ENCODE measurements at regions not wholly inside any gene's neighbourhood (a gene's known extent, or its start where the extent isn't known, plus 50 kb on each side); places are given as distances from the start of the nearest gene placed in this dataset.

DNA sequence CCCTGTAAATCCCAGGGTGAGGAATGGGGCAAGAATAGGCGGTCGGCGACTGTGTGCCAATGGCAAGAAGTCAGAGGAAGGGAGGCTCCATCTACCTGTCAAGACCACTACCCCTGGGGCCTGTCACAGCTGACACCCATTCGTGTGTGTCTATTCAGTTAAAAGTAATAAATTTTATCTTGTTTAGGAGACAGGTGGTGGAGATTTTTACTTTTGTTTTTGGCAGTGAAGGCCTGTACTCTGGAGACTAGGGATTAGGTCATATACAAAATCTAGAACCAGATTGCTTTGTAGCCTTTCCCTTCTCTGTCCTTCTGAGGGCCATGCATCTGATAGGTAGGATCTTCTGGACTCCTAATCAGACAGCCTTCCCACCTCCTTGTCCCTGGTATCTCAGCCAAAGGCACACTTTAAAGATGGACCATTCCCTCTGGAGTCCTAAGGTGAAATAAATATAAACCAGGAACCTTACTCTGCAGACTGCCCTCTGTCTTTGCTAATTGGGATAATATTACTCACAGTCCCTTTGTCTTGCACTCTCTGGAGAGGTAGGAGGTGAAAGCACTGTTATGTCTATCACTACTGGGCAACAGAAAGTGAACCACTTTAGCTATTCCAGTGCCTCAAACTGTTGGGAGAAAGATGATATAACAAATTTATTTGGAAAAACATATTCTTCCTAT is 213.2 kb upstream of the ACTBL2 start:
- no peak for TF ChIP-seq POLR2AphosphoS5 (IDR thresholded peaks at IDR 0.05; ENCODE audit: borderline replicate concordance, low read depth, low read length)
- no peak for TF ChIP-seq EZH2 (IDR thresholded peaks at IDR 0.05)
- TF ChIP-seq FOXP2 (optimal IDR thresholded peaks at IDR 0.05; ENCODE audit: control extremely low read depth, extremely low read length, insufficient read depth): no peak

All from SK-N-MC (cell line).